ENCODE measurements at regions not wholly inside any gene's neighbourhood (a gene's known extent, or its start where the extent isn't known, plus 50 kb on each side); places are given as distances from the start of the nearest gene placed in this dataset.

GRCh38 chr10:42519079-42519478 lies 119.3 kb downstream of the ZNF33B start (continued):
- TF ChIP-seq KLF16 (CRISPR knock-in tag; IDR thresholded peaks at IDR 0.05) (no peak), EED (CRISPR knock-in tag; IDR thresholded peaks at IDR 0.05) (no peak), ZNF713 (CRISPR knock-in tag; IDR thresholded peaks at IDR 0.05) (no peak), CCDC6 (CRISPR knock-in tag; IDR thresholded peaks at IDR 0.05) (no peak), ZNF292 (CRISPR knock-in tag; IDR thresholded peaks at IDR 0.05; ENCODE audit: borderline replicate concordance, low read depth) (no peak), HNRNPUL1 (IDR thresholded peaks at IDR 0.05; ENCODE audit: low read depth, low read length) (no peak)

GRCh38 chr10:42513921-42514320 lies 124.4 kb downstream of the ZNF33B start:
- intact Hi-C loops (cut with micrococcal nuclease; ENCODE audit: unreplicated experiment), result no loop called here
- POLR2A ChIA-PET, result no interaction called here
- Histone ChIP-seq H2AFZ (ENCODE audit: low read length) (no peak overlapping the region), H3K9ac (ENCODE audit: insufficient read depth, low read depth, low read length) (no peak overlapping the region), H3K36me3 (replicated peaks in 1 of 2; ENCODE audit: control insufficient read depth in 1 of 2, insufficient read depth in 2 of 2, low read length in 2 of 2) (no peaks in the 10 kb centered on the region), H3K4me3 (replicated peaks in 1 of 3; ENCODE audit: insufficient read depth in 1 of 3, low read depth in 2 of 3, low read length in 3 of 3) (no peak overlapping the region), H3K27me3 (ENCODE audit: control insufficient read depth in 1 of 2, insufficient read depth in 2 of 2, low read length in 2 of 2) (no peaks in the 10 kb centered on the region; a peak in 1 of 5 replicates), H4K20me1 (ENCODE audit: insufficient read depth, low read length) (no peaks in the 10 kb centered on the region), H3K4me2 (ENCODE audit: low read depth, low read length) (no peak overlapping the region), H3K79me2 (ENCODE audit: insufficient read depth, low read length) (no peaks in the 10 kb centered on the region), H3K9me3 (ENCODE audit: low read length) (peaks cover 6% of the 10 kb centered on the region; the same call in 1 of the 2 replicates), H3K27ac (ENCODE audit: extremely low read length, insufficient read depth, low read length) (no peak overlapping the region), H3K4me1 (ENCODE audit: insufficient read depth, low read length) (no peaks in the 10 kb centered on the region)
- 90% methylated on average over 3 of the region's 3 CpGs for WGBS (ENCODE audit: low lambda C conversion rate)
- no peak for ATAC-seq
- CTCF ChIA-PET (ENCODE audit: low intra/inter-chr PET ratio, low total read pairs), result no interaction called here
- no peak for FAIRE-seq
- BruUV-seq (replicated peaks), result no TSS peak
- no peak for DNase-seq (ENCODE audit: low spot score)
- TF ChIP-seq ZNF264 (CRISPR knock-in tag; IDR thresholded peaks at IDR 0.05), result no peak
- TF ChIP-seq ZNF710 (CRISPR knock-in tag; IDR thresholded peaks at IDR 0.05; ENCODE audit: borderline replicate concordance), result no peak
- no peak for TF ChIP-seq SRSF1 (optimal IDR thresholded peaks at IDR 0.05; ENCODE audit: low read depth, low read length)
- in situ Hi-C loops (cut with HindIII; ENCODE audit: extremely low pct_ligation_motif_present, low pct_unique_long_range_greater_than_20kb), result no loop called here
